ENCODE measurements at regions not wholly inside any gene's neighbourhood (a gene's known extent, or its start where the extent isn't known, plus 50 kb on each side); places are given as distances from the start of the nearest gene placed in this dataset.

DNA sequence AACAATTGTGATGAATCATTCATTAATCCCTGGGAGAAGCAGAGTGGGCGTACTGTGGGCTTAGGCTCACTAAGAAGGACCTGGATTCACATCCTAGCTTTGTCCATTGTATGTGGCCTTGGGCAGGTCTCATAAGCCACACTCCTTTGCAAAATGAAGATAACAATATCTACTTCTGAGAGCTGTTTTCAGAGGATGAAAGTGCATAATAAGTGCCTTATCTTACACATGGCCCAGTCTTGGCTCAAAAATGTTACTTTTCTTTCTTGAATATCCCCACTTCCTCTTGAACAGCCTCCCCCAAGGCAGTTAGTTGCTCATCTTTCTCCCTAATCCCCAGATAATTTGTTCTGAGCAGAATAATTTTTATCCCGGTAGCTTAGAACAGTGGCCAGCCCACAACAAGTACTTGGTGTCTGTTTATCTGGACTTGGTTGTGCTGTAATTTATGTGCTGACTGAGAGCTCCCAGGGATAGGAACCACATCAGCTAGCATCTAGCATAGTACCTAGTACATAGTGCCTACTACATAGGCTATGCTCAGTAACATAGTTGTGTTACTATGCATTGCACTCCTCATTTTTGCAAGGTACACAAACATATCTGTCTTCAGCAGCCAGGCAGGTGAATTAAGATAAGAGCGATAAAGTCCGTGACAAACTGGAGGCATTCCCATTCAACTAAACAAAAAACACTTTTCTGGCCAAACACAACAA is 61.7 kb upstream of the NUDT4 start:
- H3K4me3 Mint-ChIP-seq: no peak overlapping the region
- H3K9me3 Mint-ChIP-seq: no peaks in the 10 kb centered on the region
- H3K36me3 Mint-ChIP-seq (ENCODE audit: low read depth): no peaks in the 10 kb centered on the region
- peaks cover 3% of the 10 kb centered on the region for H3K4me1 Mint-ChIP-seq
- POLR2A ChIA-PET: no interaction called here
- no peak overlapping the region for H3K27ac Mint-ChIP-seq
- H3K27me3 Mint-ChIP-seq: no peaks in the 10 kb centered on the region
- no peak for DNase-seq
- CTCF ChIA-PET: interaction anchor here (0.5 to 1.0 kb wide), 2 partner anchors 21 to 314 kb away, joined by 4 read pairs; no protein-coding TSS in a partner anchor

DNA sequence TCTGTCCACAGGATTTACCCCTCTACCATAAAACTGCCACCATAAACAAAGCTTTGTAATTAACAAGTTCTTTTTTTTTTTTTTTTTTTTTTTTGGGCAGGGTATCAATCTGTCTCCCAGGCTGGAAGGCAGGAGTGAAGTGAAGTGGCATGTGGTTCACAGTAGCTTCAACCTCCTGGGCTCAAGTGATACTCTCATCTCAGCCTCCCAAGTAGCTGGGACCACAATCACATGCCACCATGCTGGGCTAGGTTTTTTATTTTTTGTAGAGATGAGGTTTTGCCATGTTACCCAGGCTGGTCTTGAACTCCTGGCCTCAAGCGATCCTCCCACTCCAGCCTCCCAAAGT is 61.1 kb upstream of the NUDT4 start:
- ChIA-PET CTCF (interaction anchor here (1.0 to 1.6 kb wide), 3 partner anchors 12 to 21 kb away, joined by 3 to 5 read pairs (median 4); no protein-coding TSS in a partner anchor), POLR2A (no interaction called here)
- Mint-ChIP-seq H3K4me3 (no peak overlapping the region), H3K27me3 (no peaks in the 10 kb centered on the region), H3K4me1 (peaks cover 3% of the 10 kb centered on the region), H3K9me3 (no peaks in the 10 kb centered on the region), H3K36me3 (ENCODE audit: low read depth) (no peaks in the 10 kb centered on the region), H3K27ac (no peak overlapping the region)
- no peak for DNase-seq

DNA sequence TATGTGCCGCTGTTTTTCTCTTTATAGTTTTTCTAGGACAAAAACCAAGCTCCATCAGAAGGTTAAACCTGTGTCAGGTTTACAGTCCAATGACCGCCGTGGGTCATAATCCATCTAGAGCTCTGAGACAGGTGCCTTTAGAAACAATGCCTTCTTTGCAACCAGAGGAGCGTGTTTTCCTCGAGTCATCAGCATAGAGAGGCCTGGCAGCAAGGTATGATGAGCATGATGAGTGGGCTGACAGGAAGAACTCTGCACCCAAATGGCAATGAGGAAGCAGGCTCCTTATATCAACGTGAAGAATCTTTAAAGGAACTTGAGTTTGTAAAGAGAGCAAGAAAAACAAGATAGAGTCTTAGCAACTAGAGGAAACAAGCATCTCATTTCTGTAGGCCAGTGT is 60.5 kb upstream of the NUDT4 start:
- H3K9me3 Mint-ChIP-seq: no peaks in the 10 kb centered on the region
- H3K36me3 Mint-ChIP-seq (ENCODE audit: low read depth): no peaks in the 10 kb centered on the region
- no peak overlapping the region for H3K4me3 Mint-ChIP-seq
- H3K4me1 Mint-ChIP-seq: peaks cover 3% of the 10 kb centered on the region
- ChIA-PET POLR2A (no interaction called here), CTCF (interaction anchor here (1.2 to 1.6 kb wide), 2 partner anchors 11 to 20 kb away, joined by 3 to 5 read pairs; no protein-coding TSS in a partner anchor)
- DNase-seq: no peak
- no peak overlapping the region for H3K27ac Mint-ChIP-seq
- H3K27me3 Mint-ChIP-seq: no peaks in the 10 kb centered on the region

DNA sequence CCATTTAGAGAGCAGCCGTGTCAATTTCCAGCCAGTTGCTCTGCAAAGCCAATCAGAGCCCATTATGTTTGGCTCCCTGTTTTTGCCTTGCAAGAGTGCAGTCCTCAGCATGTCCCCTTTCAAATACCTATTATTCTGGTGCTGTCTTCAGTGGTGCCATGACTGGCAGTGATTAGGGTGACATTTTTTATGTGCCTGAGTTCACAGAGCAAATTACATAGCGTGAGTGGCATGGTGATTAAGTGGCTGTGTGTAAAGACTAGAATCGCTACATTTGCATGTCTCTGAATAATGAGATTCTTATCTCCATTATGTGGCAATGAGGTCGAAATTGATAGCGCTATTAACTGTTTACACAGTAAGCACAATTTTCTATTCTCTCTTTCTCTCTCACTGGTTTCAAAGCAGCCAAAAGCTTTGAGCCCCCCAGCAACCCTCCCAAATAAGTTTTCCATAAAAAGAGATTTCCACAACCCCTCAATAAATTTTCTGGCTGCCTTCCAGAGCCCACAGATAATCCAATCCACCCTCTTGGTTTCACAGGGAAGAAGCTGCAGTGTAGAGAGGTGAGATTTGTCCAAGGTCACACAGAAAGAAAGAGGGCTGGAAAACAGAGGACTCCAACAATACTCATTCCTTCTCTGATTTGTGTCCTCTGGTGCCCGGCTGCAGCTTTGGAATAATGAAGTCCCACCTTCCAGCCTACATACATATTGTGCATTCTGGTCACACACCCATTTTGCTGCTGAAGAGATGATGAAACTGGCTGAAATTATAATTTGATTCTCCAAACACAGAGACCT is 58.8 kb upstream of the NUDT4 start:
- H3K4me1 Mint-ChIP-seq: peaks cover 3% of the 10 kb centered on the region
- ChIA-PET POLR2A (no interaction called here), CTCF (no interaction called here)
- H3K27ac Mint-ChIP-seq: no peak overlapping the region
- no peak overlapping the region for H3K4me3 Mint-ChIP-seq
- H3K27me3 Mint-ChIP-seq: no peaks in the 10 kb centered on the region
- no peak for DNase-seq
- H3K36me3 Mint-ChIP-seq (ENCODE audit: low read depth): no peaks in the 10 kb centered on the region
- H3K9me3 Mint-ChIP-seq: no peaks in the 10 kb centered on the region

DNA sequence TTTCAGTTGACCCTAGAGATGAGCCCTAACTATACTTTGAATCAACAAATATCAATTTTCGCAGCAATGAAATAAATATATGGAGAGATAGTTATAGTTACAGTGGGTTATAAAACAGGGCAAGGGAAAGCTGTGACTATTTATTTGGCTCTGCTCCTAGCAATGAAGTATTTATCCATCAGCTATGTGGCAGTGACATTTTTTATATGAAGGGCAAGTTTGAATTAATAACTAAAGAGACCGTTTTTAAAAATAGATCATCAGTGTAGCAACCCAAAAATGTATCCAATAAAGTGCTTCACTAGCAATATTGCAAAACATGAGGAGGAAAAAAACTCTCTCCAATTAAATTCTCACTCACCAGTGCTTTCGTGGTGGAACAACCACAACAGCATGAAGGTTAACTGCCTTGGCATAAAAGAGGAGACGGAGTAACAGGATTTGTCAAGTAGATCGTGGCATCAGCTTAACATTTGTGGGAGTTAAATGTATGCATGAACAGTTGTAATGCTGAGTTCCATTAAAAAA is 58.1 kb upstream of the NUDT4 start:
- no peak overlapping the region for H3K4me3 Mint-ChIP-seq
- H3K27ac Mint-ChIP-seq: no peak overlapping the region
- H3K27me3 Mint-ChIP-seq: no peaks in the 10 kb centered on the region
- ChIA-PET CTCF (no interaction called here), POLR2A (no interaction called here)
- no peaks in the 10 kb centered on the region for H3K9me3 Mint-ChIP-seq
- no peaks in the 10 kb centered on the region for H3K36me3 Mint-ChIP-seq (ENCODE audit: low read depth)
- H3K4me1 Mint-ChIP-seq: peaks cover 3% of the 10 kb centered on the region
- DNase-seq: no peak

DNA sequence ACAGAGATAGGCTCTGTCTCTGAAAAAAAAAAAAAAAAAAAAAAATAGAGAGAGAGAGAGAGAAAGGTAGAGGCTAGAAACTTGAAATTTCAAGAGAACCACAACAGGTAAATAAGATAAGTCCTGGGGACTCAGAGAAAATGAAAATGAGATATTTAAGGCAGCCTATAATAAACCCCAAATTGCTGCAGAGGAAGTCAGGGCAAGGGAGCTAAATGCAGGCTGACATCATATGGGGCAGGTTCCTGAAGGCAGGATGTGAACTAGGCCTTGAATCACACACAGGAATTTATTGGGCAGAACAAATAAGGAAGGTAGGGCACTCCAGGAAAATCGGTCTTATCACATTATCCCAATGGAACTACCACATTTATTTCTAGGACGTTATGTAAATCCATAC is 54.9 kb upstream of the NUDT4 start:
- Mint-ChIP-seq H3K36me3 (ENCODE audit: low read depth) (no peaks in the 10 kb centered on the region), H3K9me3 (no peaks in the 10 kb centered on the region), H3K27me3 (no peaks in the 10 kb centered on the region), H3K27ac (no peak overlapping the region), H3K4me1 (no peaks in the 10 kb centered on the region), H3K4me3 (no peak overlapping the region)
- ChIA-PET CTCF (no interaction called here), POLR2A (no interaction called here)
- DNase-seq: no peak

DNA sequence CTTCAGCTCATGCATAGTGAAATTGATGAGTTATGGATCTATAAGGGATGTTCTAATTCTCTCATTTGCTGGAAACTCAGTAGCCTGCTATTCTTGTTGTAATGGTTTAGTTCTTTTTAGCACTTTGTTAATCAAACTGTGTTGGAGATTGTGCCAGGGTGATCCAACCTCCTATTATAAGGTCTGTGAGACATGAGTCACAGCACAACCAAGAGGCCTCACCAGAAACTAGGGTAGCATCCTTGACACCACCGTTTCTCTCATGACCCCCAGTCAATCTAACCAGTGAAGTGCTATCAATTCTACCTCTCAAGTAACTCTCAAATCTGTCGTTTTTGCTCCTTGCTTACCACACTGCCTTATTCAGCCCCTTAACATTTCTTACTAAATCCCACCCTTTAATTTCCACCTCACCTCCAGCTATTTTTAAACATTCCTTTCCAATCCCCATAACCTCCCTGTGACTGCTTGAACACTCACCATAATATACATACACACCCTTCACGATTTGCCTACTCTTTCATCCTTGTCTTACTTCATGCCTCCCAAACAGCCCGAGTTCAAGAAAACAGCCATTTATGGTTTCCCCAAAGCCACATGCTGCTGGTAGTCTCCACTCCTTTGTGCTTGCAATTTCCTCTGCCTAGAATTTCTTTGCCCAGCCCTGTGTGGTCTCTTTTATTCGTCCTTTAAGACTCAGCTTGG is 53.9 kb upstream of the NUDT4 start:
- H3K27ac Mint-ChIP-seq: no peak overlapping the region
- no peaks in the 10 kb centered on the region for H3K9me3 Mint-ChIP-seq
- no peaks in the 10 kb centered on the region for H3K4me1 Mint-ChIP-seq
- no peak overlapping the region for H3K4me3 Mint-ChIP-seq
- H3K27me3 Mint-ChIP-seq: no peaks in the 10 kb centered on the region
- DNase-seq: no peak
- no peaks in the 10 kb centered on the region for H3K36me3 Mint-ChIP-seq (ENCODE audit: low read depth)
- CTCF ChIA-PET: interaction anchor here (0.6 kb wide), 1 partner anchor 364 kb away, joined by 3 read pairs; no protein-coding TSS in a partner anchor
- POLR2A ChIA-PET: no interaction called here

DNA sequence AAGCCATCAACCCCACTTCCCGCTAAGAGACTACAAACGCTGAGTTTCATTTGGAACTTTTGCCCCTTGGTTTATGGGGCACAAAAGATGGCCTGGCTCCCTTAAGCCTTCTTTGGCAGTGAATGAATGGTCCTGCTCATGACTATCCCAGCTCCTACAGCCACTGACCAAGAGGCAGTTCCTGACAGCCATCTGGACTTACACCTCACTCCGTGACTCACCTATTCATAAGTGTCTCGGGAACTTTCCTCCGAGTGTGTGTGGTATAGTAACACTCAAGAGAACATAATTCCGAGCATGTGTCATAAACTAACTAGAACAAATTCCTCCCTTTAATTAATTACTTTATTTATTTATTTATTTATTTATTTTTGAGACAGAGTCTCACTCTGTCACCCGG is 51.9 kb upstream of the NUDT4 start:
- ChIA-PET POLR2A (no interaction called here), CTCF (interaction anchor here (1.0 kb wide), 1 partner anchor 144 kb away, joined by 3 read pairs; no protein-coding TSS in a partner anchor)
- no peaks in the 10 kb centered on the region for H3K9me3 Mint-ChIP-seq
- H3K4me1 Mint-ChIP-seq: no peaks in the 10 kb centered on the region
- H3K36me3 Mint-ChIP-seq (ENCODE audit: low read depth): no peaks in the 10 kb centered on the region
- no peaks in the 10 kb centered on the region for H3K27me3 Mint-ChIP-seq
- H3K4me3 Mint-ChIP-seq: no peak overlapping the region
- H3K27ac Mint-ChIP-seq: no peak overlapping the region
- no peak for DNase-seq

Data from activated CD4-positive, alpha-beta T cell treated with anti-CD3 and anti-CD28 coated beads, Interleukin-2, amount 10 ng/mL, durations not matched to agents 7 days and 5 days (primary cell).